Fibroblast of villous mesenchyme (primary cell): ENCODE measurements at regions not wholly inside any gene's neighbourhood (a gene's known extent, or its start where the extent isn't known, plus 50 kb on each side); places are given as distances from the start of the nearest gene placed in this dataset.

Source experiments
- DNase-seq: peaks from one replicate; pipeline ENCODE4 v3.0.0-alpha.2; 2010; ENCODE audit warnings: low read depth
- H3K4me3 ChIP-seq: 2 replicates; pipeline ENCODE4 v1.5.1; 2011; ENCODE audit warnings: low read depth, mild to moderate bottlenecking, low read length
- TF ChIP-seq, protein P1 (sequence below): IDR thresholded peaks from 2 replicates; pipeline ENCODE4 v1.5.1; 2012; ENCODE audit warnings: low read depth, mild to moderate bottlenecking, low read length; ENCODE audit not compliant: insufficient read depth

DNA sequence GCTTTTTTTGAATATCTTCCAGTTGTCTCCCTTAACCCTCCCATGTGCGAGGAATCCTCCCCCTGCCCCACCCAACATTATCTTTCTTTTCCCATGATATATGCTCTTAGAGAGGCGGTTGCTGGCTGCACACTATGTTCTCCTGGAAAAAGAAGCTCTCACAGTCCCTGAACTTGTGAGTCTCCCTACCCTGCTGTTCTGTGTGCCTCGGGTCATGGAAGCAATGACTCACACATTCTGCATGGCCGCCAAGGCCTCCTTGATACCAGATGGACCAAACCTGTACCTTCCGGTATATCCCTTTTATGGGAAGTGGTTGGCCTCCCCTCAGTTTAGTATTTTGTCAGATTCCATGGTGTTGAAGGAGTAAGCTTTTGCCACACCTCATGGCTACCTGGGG lies 705.4 kb downstream of the SLITRK6 start:
- TF ChIP-seq, protein P1, sequence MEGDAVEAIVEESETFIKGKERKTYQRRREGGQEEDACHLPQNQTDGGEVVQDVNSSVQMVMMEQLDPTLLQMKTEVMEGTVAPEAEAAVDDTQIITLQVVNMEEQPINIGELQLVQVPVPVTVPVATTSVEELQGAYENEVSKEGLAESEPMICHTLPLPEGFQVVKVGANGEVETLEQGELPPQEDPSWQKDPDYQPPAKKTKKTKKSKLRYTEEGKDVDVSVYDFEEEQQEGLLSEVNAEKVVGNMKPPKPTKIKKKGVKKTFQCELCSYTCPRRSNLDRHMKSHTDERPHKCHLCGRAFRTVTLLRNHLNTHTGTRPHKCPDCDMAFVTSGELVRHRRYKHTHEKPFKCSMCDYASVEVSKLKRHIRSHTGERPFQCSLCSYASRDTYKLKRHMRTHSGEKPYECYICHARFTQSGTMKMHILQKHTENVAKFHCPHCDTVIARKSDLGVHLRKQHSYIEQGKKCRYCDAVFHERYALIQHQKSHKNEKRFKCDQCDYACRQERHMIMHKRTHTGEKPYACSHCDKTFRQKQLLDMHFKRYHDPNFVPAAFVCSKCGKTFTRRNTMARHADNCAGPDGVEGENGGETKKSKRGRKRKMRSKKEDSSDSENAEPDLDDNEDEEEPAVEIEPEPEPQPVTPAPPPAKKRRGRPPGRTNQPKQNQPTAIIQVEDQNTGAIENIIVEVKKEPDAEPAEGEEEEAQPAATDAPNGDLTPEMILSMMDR = no peak
- DNase-seq = no peak
- H3K4me3 ChIP-seq = no peak overlapping the region

DNA sequence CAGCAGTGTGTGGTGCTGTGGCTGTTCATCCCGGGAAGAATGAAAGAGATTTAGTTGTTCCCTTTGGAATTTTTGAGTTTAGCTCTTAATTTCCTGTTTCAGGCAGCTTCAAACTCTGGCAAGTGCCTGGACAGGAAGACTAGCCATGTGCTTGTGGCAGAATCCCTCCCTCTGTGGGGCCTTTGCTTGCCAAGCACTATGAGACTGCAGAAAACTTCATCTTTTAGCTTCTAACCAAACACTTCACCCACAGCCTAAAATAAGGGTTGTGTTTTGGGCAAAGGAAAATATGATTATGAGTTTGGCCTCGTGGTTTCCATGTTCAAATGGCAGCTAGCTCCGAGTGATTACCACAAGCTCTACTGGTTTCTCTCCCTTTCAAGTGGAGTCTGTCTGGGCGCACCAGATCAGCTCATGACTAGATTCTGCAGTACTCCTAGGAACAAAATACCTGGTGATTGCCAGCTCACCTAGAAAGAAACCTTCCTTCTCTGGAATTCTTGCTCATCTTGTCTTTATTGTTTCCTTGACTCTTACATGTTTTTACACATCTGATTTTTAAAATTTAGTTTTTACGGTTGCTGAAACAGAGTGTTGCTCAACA lies 707.5 kb downstream of the SLITRK6 start:
- no peak for DNase-seq
- no peak overlapping the region for H3K4me3 ChIP-seq
- TF ChIP-seq, protein P1 = no peak

DNA sequence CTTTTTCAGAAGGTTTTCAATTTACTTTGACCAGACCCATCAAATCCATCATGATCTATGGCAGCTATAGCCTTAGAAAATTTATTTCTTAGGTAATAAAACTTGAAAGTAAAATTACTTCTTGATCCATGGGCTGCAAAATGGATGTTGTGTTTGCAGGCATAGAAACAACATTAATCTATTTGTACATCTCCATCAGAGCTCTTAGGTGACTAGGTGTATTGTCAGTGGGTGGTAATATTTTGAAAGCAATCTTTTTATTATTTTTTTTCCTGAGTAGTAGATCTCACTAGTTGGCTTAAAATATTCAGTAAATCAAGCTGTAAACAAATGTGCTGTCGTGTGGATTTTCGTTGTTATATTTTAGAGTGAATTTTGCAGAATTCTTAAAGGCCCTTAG lies 710.0 kb downstream of the SLITRK6 start:
- no peak for DNase-seq
- TF ChIP-seq, protein P1 = no peak
- no peak overlapping the region for H3K4me3 ChIP-seq

DNA sequence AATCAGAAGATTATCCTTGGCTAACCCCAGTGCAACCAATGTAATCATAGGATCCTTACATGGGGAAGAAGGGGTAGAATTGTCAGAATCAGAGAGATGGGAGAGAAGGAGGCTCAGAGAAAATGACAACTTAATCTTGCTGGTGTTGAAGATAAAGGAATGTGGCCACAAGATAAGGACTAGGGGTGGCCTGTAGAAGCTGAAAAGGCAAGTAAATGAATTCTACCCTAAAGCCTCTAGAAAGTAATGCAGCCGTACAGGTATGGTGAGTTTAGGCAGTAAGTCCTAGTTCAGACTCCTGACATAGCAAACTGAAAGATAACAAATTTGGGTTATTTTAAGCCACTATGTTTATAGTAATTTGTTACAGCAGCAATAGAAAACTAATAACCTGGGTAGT lies 718.5 kb downstream of the SLITRK6 start:
- H3K4me3 ChIP-seq = no peak overlapping the region
- no peak for DNase-seq
- TF ChIP-seq, protein P1 = no peak

DNA sequence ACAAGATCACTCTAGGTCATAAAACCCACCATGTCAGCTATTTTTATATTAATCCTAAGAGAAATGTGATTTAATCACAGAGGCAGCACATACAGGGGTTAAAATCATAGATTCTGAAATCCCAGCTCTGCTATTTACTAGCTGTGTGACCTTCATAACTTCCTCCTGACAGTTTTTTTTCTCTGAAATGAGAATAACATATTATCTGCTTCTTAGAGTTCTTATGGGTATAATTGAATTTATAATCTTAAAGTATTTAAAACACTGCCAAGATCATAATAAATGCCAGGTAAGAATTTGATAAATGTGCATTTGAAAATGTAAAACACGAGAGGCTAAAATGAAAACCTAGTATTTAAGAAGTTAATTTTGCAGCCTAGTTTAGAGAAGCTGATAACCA lies 722.9 kb downstream of the SLITRK6 start:
- no peak overlapping the region for H3K4me3 ChIP-seq
- DNase-seq = no peak
- TF ChIP-seq, protein P1 = no peak

DNA sequence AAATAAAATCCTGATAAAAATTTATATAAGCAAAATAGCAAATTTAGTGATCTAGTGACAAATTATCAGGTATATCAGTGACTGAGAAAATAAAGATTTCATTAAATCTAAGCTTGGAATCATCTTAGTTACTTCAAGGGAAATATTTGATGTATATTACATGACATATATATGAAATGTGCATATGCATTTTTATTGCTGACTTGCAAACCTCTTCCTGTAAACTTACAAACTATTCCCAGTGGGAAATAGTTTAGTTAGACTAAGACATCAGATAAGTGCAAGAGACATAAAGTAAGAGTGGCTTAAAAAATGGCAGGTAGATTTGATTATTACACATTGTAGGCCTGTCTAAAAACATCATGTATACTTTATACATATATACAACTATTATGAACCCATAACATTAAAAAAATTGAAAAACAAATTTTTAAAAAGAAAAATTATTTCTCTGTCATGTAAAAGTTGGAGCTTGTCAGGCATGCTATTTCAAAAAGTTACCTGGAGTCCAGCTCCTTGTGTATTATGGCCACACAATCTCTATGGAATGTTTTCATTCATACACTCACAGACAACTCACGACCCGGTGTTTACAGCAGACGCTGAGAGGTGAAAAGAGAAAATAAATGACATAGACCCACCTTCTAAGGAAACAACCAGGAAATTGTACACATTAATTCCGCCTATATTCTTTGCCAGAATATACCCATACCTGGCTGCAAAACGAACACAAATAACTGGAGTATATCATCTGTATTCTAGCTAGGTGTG lies 724.5 kb downstream of the SLITRK6 start:
- DNase-seq = no peak
- no peak overlapping the region for H3K4me3 ChIP-seq
- TF ChIP-seq, protein P1 = no peak
